Motor neuron (in vitro differentiated cells): ENCODE measurements at regions not wholly inside any gene's neighbourhood (a gene's known extent, or its start where the extent isn't known, plus 50 kb on each side); places are given as distances from the start of the nearest gene placed in this dataset.
A peak's percentile ranks its signal among the peaks of the same experiment; 100 is the strongest.
"Not testable (repeated sequence)": the region's sequence is repeated elsewhere in the genome, so short reads cannot be mapped to it uniquely, and the experiment has no call there.

Experiments used
- ATAC-seq, 8 experiments: fragments of 200-7000 bp; cut with Tn5 transposase; replicated peaks in 6 of 8; 2 replicates each; pipeline ENCODE4 v1.8.0; 2021; ENCODE audit warnings: mild to moderate bottlenecking in 8 of 8, moderate library complexity in 8 of 8
- H3K27ac ChIP-seq, 2 donors: fragments of 250-450 bp; sonication (Bioruptor Pico); 2 replicates each; pipeline ENCODE4 v1.9.0; 2021; ENCODE audit warnings: antibody characterized with exemption in 2 of 2, mild to moderate bottlenecking in 2 of 2, moderate library complexity in 1 of 2
- H3K4me1 ChIP-seq, 2 donors: fragments of 250-450 bp; sonication (Bioruptor Pico); replicated peaks in 1 of 2; 2 replicates each; pipeline ENCODE4 v1.6.1; 2021; ENCODE audit warnings: antibody characterized with exemption in 2 of 2, mild to moderate bottlenecking in 2 of 2, moderate library complexity in 1 of 2
- H3K4me3 ChIP-seq, 5 donors: fragments of 250-450 bp; sonication (Bioruptor Pico); 2 replicates each; pipeline ENCODE4 v1.9.0; 2021; ENCODE audit warnings: antibody characterized with exemption in 5 of 5, mild to moderate bottlenecking in 5 of 5, moderate library complexity in 4 of 5
- WGBS, 10 experiments: fragments of 450-650 bp; shearing (Covaris generic); methylation state at CpG; one replicate each; pipeline ENCODE4 v1.0.0; 2022; 5-methylcytosine and 5-hydroxymethylcytosine counted together
- in situ Hi-C, 9 experiments: fragments of 400-800 bp; cut with MboI; loops; one replicate each; pipeline ENCODE4 v1.15.0; 2021; ENCODE audit warnings: low sequenced_read_pairs in 9 of 9, low pct_unique_long_range_greater_than_20kb in 2 of 9; ENCODE audit not compliant: unreplicated experiment in 9 of 9

DNA sequence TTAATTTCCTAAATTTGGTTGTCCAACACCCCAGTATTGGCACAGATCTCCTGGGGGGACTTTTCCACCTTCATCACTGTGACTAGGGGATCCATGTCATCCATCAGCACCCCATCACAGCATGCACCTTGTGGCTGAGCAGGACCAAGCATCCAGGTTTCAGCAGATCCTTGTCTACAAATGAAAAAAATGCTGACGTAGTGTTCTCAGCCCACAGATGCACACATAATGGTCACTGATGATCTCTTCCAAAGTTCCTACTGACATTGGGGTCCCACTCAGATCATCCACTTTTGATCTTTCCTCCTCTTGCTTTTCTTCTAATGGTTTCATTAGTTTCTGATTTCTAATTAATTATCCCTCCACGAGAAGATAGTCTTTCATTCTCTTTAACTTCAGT, 373.1 kb downstream of the TBX15 start:
- in situ Hi-C loops = no loop called here
- no peak for ATAC-seq
- WGBS, 10 experiments = 13 to 77% (median 53%) methylated on average over 1 to 2 of the region's 2 CpGs
- Histone ChIP-seq H3K27ac (no peak overlapping the region), H3K4me1 (no peaks in the 10 kb centered on the region), H3K4me3 (no peak overlapping the region)

DNA sequence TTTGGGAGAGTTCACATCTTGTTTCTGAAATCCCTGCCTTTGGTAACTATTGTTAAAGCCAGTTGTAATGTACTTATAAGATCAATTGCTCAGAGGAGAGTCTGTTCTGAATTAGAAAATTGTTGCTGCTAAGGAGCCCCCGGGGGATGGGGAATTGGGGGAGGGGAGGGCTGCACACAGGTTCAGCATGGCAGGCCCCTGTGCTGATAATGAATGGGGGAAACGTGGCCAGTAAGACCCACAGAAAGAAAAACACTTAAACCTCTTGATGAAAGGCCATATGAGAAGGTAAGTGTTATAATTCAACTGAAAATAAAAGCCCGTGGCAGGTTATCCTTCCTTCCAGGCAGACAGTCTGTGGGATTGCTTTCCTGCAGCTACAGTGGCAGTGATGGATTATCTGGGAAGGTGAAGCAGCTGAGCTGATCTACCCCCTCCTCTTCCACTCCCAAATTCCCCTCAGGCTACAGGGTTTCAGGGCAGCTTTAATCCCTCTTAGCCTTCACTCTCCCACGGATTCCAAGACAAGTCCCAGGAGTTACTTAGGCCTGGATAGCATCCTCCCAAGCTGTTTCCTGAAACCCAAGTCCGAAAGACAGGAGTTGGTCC, 398.8 kb downstream of the TBX15 start:
- in situ Hi-C loops = no loop called here
- peak in 6 of 8 experiments; percentile 12 to 94 (median 84) for ATAC-seq

DNA sequence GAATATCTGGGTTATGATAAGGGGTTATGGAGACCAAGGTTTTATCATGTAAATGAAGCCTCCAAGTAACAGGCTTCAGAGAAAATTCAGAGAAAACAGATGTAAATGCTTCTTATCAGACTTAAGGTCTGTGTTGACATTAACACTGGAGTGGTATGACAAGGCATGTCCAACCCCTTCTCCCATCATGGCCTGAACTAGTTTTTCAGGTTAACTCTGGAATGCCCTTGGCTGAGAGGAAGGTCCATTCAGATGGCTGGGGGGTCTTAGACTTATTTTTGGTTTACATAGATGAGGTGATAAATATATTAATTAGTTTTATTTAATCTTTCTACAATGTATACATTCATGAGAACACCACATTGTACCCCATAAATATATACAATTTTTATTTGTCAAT, 399.6 kb downstream of the TBX15 start:
- in situ Hi-C loops = no loop called here
- Histone ChIP-seq H3K4me1 (peaks cover 13 to 16% of the 10 kb centered on the region in 2 donors), H3K4me3 (no peak overlapping the region), H3K27ac (no peak overlapping the region)
- ATAC-seq = no peak

More for the DNA sequence above, 398.8 kb downstream of the TBX15 start:
- H3K4me3 ChIP-seq = no peak overlapping the region
- H3K27ac ChIP-seq = peak overlapping the region in 1 of 2 donors; percentile 4
- H3K4me1 ChIP-seq = peaks cover 13 to 16% of the 10 kb centered on the region in 2 donors
- WGBS, 10 experiments = 0 to 71% (median 50%) methylated on average over 1 to 5 of the region's 5 CpGs; no CpG with 5 or more reads in 4 of the 10 experiments

DNA sequence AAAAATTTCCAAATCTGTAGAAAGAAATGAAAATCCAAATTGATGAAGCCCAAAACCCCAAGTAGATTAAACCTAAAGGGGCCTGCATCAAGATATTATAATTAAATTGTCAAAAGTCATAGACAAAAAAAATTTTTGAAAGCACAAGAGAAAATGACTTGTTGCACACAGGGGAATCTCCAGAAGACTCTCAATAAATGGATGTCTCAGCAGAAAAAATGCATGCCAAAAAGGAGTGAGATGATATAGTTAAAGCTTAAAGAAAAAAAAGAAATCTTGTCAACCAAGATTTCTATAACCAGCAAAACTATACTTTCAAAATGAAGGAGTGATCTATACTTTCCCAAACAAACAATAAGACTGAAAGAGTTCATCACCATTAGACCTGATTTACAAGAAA, 393.2 kb upstream of the SPAG17 start:
- Histone ChIP-seq H3K4me1 (no peaks in the 10 kb centered on the region), H3K4me3 (no peak overlapping the region), H3K27ac (no peak overlapping the region)
- no peak for ATAC-seq
- in situ Hi-C loops = no loop called here

DNA sequence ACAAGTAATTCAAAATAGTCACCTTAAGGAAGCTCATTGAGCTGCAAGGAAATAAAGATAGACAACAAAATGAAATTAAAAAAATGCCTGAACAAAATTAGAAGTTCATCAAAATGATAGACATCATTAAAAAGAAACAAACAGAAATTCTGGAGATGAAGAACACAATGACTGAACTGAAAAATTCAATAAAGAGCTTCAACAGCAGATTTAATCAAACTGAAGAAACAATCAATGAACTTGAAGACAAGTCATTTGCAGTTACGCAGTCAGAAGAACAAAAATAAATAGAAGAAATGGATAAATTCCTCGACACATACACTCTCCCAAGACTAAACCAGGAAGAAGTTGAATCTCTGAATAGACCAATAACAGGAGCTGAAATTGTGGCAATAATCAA, 390.0 kb upstream of the SPAG17 start:
- WGBS, 10 experiments = 21 to 94% (median 64%) methylated on average over 2 of the region's 2 CpGs; no CpG with 5 or more reads in 2 of the 10 experiments
- H3K4me3 ChIP-seq = no peak overlapping the region
- ATAC-seq = no peak
- no peak overlapping the region for H3K27ac ChIP-seq
- H3K4me1 ChIP-seq = no peaks in the 10 kb centered on the region
- in situ Hi-C loops = no loop called here

DNA sequence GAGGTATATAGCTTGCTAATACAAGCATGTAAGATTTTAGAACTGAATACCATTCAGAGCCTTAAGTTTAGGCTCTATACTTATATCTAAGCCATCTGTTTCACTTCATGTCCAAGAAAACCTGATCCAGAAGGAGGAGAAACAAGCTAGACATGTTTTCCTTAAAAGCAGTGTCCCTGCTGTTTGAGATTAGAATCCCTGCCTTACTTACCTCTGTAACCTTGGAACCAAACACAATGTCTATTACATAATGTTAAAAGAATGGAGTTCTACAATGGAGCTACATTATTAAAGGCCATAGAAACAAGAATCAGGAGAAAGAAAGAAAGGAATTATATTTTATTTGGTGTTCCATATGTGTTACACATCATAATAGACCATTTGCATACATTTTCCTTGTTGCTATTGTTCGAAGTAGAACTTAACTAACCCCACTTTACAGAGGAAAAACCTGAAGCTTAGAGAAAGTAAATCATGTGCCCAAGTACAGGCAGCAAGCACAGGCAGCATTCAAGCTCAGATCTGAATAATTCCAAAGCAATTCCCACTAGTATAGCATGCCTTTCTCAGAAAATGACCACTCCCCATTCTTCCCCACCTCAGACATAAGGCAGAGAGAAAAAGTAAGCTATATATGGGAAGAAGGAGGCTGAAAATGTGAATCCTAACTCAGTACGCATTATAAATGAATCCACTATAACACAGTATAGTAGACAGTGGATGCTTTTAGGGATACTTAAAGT, 380.1 kb upstream of the SPAG17 start:
- peak in 6 of 8 experiments; percentile 18 to 77 (median 43) for ATAC-seq
- Histone ChIP-seq H3K4me1 (peaks cover 0 to 10% of the 10 kb centered on the region in 2 donors), H3K27ac (no peak overlapping the region), H3K4me3 (no peak overlapping the region)
- in situ Hi-C loops = no loop called here
- WGBS, 10 experiments = 64 to 100% (median 86%) methylated on average over 1 to 2 of the region's 2 CpGs; no CpG with 5 or more reads in 2 of the 10 experiments

DNA sequence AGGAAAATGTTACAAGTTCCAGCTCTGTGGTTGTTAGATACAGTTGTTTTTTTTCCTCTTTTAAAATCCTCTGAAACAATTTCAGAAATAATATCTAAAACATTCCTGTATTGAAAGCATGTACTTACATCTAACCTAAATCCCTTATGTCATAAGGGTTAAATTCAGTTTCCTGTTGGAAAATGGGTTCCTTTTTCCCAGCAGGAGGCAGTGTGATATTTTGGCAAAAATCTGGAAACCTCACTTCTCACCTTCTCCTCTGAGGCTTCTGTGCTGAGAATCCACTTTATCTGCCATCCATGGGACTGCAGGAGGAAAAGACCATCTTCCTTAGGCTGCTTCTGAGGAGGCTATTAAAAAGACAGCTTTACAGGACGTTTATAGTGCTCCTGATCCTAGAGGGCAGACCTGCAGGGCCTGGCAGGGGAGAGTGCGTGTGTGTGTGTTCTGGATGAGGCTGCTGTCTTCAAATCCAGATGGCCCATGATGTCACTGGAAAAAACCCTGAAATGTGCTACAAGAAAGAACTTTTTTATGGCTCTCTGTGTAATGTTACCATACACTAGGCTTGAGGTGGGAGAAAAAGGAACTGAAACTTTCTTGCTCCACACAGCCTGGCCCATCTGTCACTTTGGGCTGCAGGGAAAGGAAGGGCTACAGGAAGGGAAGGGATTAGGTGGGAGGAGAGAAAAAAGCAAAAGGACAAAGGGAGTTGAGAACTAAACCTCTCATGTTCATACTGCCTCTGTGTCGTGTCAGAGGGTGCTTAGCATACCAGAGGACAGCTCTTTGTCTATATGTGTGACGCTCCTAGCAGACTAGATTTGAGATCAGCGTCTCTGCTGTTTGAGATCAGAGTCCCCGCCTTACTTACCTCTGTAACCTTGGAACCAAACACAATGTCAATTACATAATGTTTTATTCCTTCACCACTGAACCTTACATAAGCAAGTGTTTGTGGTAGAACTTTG, 379.2 kb upstream of the SPAG17 start:
- peaks cover 0 to 11% of the 10 kb centered on the region in 2 donors for H3K4me1 ChIP-seq
- H3K4me3 ChIP-seq = no peak overlapping the region
- 30 to 100% (median 63%) methylated on average over 1 to 6 of the region's 6 CpGs; no CpG with 5 or more reads in 1 of the 10 experiments for WGBS, 10 experiments
- peak in 7 of 8 experiments; percentile 19 to 64 (median 52) for ATAC-seq
- no peak overlapping the region for H3K27ac ChIP-seq
- in situ Hi-C loops = no loop called here

DNA sequence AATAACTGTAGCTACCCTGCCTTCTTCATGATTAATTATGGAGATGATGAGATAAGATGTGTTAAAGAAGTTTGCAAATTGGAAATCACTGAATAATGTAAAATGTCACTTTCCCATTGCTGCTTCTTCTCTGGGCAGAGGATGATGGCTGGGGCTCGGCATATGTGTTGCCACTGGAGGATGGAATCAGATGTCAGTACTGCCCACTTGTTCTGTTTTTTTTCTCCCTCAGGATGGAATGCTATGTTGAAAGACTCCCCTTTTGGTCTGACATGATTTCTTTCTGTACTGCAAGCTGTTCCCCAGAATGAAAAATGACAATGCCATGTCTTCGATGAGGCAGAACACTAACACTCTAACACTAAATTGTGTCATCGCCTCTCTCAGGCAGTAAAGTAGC, 373.9 kb upstream of the SPAG17 start:
- ATAC-seq = peak in 6 of 8 experiments; percentile 32 to 88 (median 76)
- in situ Hi-C loops = no loop called here
- Histone ChIP-seq H3K4me3 (no peak overlapping the region), H3K27ac (no peak overlapping the region), H3K4me1 (peaks cover 0 to 3% of the 10 kb centered on the region in 2 donors)
- 11 to 92% (median 73%) methylated on average over 1 to 3 of the region's 3 CpGs; no CpG with 5 or more reads in 2 of the 10 experiments for WGBS, 10 experiments

DNA sequence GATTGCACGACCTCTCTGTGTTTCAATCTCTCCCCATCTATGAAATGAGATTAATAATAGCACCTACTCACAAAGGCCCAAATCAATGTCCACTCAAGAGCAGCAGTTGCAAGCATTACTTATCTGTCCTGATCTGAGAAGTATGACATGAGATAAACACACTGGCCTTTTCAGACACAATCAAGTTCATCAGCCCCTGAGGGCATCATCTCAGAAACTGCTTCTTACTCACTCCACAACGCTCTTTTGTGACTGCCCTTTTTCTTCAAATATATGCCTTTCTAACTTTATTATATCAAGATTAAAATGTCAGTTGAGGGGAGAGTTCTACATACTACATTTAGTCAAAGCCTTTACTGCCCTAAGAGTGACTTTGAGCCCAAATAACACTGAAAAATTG, 371.9 kb upstream of the SPAG17 start:
- in situ Hi-C loops = no loop called here
- ATAC-seq = no peak
- Histone ChIP-seq H3K4me3 (no peak overlapping the region), H3K4me1 (peaks cover 0 to 3% of the 10 kb centered on the region in 2 donors), H3K27ac (no peak overlapping the region)
- 30 to 92% (median 69%) methylated on average over 1 to 2 of the region's 2 CpGs; no CpG with 5 or more reads in 2 of the 10 experiments for WGBS, 10 experiments

DNA sequence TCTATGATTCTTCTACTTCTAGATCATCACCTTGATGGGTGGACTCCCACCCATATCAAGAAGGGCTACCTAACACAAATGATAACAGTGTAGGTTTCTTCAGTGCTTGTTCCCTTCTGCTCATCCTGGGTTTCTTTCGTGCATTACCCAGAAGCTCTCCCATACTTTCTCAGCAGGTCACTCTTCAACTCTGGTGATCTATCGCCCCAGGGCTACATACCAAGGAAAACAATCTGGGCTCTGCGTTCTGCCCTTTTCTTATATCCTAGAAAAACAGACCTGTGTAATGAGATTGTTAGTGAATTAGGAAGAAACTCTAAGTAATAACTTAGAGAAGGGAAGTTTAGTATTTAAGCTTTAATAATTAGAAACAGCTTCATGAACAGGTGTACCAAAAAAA, 370.6 kb upstream of the SPAG17 start:
- Histone ChIP-seq H3K27ac (no peak overlapping the region), H3K4me1 (peaks cover 0 to 3% of the 10 kb centered on the region in 2 donors), H3K4me3 (no peak overlapping the region)
- no peak for ATAC-seq
- in situ Hi-C loops = no loop called here
- 46 to 94% (median 74%) methylated on average over 1 to 3 of the region's 3 CpGs; no CpG with 5 or more reads in 2 of the 10 experiments for WGBS, 10 experiments

DNA sequence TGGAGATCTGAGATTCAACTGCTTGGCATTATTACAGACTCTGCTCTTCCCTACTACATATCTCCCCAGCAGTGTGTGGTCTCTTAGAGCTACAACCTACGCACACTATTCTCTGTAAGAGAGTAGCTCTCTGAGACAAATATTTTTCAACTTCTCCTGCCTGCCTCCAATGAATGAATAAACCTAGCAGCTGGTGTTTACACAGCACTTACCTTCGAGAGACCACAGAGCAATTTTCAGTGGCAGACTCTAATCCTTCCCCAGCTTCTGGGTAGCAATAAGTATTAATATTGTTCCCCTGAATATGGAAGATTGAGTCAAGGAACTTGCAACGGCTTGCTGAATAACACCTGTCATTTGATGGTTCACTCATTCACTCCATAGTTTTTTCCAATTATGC, 350.9 kb upstream of the SPAG17 start:
- H3K27ac ChIP-seq = no peak overlapping the region
- no peaks in the 10 kb centered on the region for H3K4me1 ChIP-seq
- H3K4me3 ChIP-seq = no peak overlapping the region
- ATAC-seq = peak in 1 of 8 experiments; percentile 27
- in situ Hi-C loops = no loop called here
- WGBS, 10 experiments = 53 to 100% (median 77%) methylated on average over 1 to 3 of the region's 3 CpGs; no CpG with 5 or more reads in 2 of the 10 experiments

DNA sequence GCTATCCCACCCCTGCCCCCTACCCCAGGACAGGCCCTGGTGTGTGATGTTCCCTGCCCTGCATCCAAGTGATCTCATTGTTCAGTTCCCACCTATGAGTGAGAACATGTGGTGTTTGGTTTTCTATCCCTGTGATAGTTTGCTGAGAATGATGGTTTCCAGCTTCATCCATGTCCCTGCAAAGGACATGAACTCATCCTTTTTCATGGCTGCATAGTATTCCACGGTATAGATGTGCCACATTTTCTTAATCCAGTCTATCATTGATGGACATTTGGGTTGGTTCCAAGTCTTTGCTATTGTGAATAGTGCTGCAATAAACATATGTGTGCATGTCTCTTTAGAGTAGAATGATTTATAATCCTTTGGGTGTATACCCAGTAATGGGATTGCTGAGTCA, 326.9 kb upstream of the SPAG17 start:
- ATAC-seq, H3K27ac ChIP-seq, H3K4me1 ChIP-seq, in situ Hi-C loops, H3K4me3 ChIP-seq: not testable (repeated sequence)
- 22 to 100% methylated on average over 1 of the region's 1 CpG; no CpG with 5 or more reads in 8 of the 10 experiments for WGBS, 10 experiments

DNA sequence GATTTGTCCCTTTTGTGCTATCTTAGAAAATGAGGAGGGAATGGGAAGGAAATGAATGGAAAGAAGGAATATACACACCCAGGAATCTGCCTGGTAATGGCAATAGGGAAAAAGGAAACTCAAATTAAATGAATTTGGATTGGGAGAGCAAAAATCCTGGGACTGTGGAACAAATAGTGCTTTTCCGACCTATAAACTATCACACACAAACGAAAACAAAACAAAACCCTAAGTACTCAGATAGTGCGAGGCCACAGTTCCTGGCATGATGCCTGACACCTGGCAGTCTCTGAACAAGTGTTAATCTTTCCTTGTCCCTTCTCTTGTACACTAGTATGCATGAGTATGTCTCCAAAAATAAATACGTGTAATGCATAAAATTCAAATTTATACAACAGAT, 319.8 kb upstream of the SPAG17 start:
- Histone ChIP-seq H3K4me1 (no peaks in the 10 kb centered on the region), H3K27ac (no peak overlapping the region), H3K4me3 (no peak overlapping the region)
- in situ Hi-C loops = no loop called here
- no peak for ATAC-seq
- 20 to 91% (median 81%) methylated on average over 1 to 4 of the region's 4 CpGs; no CpG with 5 or more reads in 1 of the 10 experiments for WGBS, 10 experiments
